Mesendoderm (in vitro differentiated cells): ENCODE measurements at regions not wholly inside any gene's neighbourhood (a gene's known extent, or its start where the extent isn't known, plus 50 kb on each side); places are given as distances from the start of the nearest gene placed in this dataset.

Experiments
- DNase-seq: peaks from one replicate; pipeline ENCODE4 v3.0.0; 2013
- H2AK5ac ChIP-seq: 2 replicates; pipeline ENCODE4 v1.6.1; 2013; ENCODE audit warnings: low read length, inconsistent platforms
- H2BK120ac ChIP-seq: 2 replicates; pipeline ENCODE4 v1.6.1; 2013; ENCODE audit warnings: low read depth, mild to moderate bottlenecking, low read length, moderate library complexity, mixed read lengths
- H2BK15ac ChIP-seq: replicated peaks from 2 replicates; pipeline ENCODE4 v1.6.1; 2013; ENCODE audit warnings: low read depth, mild to moderate bottlenecking, moderate library complexity
- H2BK5ac ChIP-seq: 2 replicates; pipeline ENCODE4 v1.6.1; 2013; ENCODE audit warnings: low read length, inconsistent platforms
- H3K18ac ChIP-seq: 2 replicates; pipeline ENCODE4 v1.6.1; 2013; ENCODE audit warnings: mild to moderate bottlenecking, low read length, mixed read lengths
- H3K23ac ChIP-seq: one replicate; pipeline ENCODE4 v1.6.1; 2013; ENCODE audit warnings: low read length
- H3K27ac ChIP-seq: 2 replicates; pipeline ENCODE4 v1.5.1; 2013; ENCODE audit warnings: low read depth, mild to moderate bottlenecking, inconsistent platforms, low read length, moderate library complexity
- H3K27me3 ChIP-seq: 2 replicates; pipeline ENCODE4 v1.6.1; 2013; ENCODE audit warnings: low read length, control low read depth, mild to moderate bottlenecking, inconsistent platforms; ENCODE audit not compliant: insufficient read depth, poor library complexity
- H3K36me3 ChIP-seq: 2 replicates; pipeline ENCODE4 v1.6.1; 2013; ENCODE audit warnings: low read length, inconsistent platforms; ENCODE audit not compliant: control insufficient read depth, insufficient read depth
- H3K4ac ChIP-seq: one replicate; pipeline ENCODE4 v1.6.1; 2013; ENCODE audit warnings: low read depth, mild to moderate bottlenecking, low read length, moderate library complexity
- H3K4me1 ChIP-seq: 2 replicates; pipeline ENCODE4 v1.6.1; 2013; ENCODE audit warnings: low read depth, low read length, inconsistent platforms; ENCODE audit not compliant: control insufficient read depth
- H3K4me2 ChIP-seq: 2 replicates; pipeline ENCODE4 v1.6.1; 2013; ENCODE audit warnings: low read length
- H3K4me3 ChIP-seq: 2 replicates; pipeline ENCODE4 v1.5.1; 2013; ENCODE audit warnings: mild to moderate bottlenecking, low read length
- H3K56ac ChIP-seq: one replicate; pipeline ENCODE4 v1.6.1; 2013; ENCODE audit warnings: low read length
- H3K79me1 ChIP-seq: 2 replicates; pipeline ENCODE4 v1.6.1; 2013; ENCODE audit warnings: low read length, inconsistent platforms
- H3K79me2 ChIP-seq: 2 replicates; pipeline ENCODE4 v1.6.1; 2013; ENCODE audit warnings: mild to moderate bottlenecking, low read length; ENCODE audit not compliant: control insufficient read depth, insufficient read depth
- H3K9ac ChIP-seq: 2 replicates; pipeline ENCODE4 v1.6.1; 2013; ENCODE audit warnings: low read length, inconsistent platforms
- H4K5ac ChIP-seq: one replicate; pipeline ENCODE4 v1.6.1; 2013; ENCODE audit warnings: low read length
- H4K8ac ChIP-seq: one replicate; pipeline ENCODE4 v1.6.1; 2013; ENCODE audit warnings: low read depth, mild to moderate bottlenecking, control low read depth, low read length, moderate library complexity
- WGBS: extraction: QIAGEN DNeasy Blood & Tissue Kit; methylation state at CpG from one replicate; pipeline ENCODE4 v1.1.7; 2013; ENCODE audit warnings: low lambda C conversion rate, missing lambda C conversion rate; ENCODE audit not compliant: insufficient coverage; ENCODE audit errors: extremely low coverage; 5-methylcytosine and 5-hydroxymethylcytosine counted together

DNA sequence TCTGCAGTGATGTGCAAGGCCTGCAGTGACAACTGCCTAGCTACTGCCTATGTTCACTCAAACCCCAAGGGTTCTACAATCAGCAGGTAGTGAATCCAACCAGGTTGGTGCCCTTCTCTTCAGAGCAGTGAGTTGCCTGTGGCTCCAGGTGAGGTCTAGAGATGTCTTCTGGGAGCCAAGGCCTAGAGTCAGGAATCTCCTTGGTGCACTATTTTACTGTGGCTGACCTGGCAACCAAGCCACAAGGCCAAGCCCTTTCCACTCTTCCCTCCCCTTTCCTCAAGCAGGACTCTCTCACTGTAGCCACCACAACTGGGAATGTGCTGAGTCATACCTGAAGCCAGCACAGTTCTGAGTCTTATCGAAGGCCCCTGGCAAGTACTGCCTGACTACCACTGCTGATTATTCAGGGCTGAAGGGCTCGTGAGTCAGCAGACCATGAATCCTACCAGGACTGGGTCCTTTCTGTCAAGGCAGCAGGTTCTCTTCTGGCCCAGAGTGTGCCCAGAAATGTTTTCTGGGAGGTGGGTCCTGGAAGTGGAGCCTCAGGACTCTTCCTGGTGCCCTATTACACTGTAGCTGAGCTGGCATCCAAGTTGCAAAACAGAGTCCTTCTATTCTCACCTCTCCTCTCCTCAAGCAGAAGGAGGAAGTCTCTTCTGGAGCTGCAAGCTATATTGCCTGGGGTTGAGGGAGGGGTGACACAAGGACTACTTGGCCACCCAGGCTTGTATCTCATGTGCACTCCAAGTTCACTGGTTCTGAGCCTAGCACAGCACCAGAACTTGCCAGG lies 111.6 kb downstream of the BTC start:
- Histone ChIP-seq H3K56ac (peak overlapping the region; percentile 9), H3K4me1 (peaks cover 2% of the 10 kb centered on the region), H3K36me3 (no peaks in the 10 kb centered on the region), H3K79me1 (no peaks in the 10 kb centered on the region), H2BK15ac (no peak overlapping the region), H3K27me3 (no peaks in the 10 kb centered on the region), H3K18ac (no peak overlapping the region), H4K8ac (no peak overlapping the region), H4K5ac (no peak overlapping the region), H3K27ac (no peak overlapping the region), H3K9ac (no peak overlapping the region), H2BK120ac (no peak overlapping the region), H3K23ac (peak overlapping the region; percentile 72), H3K4ac (no peak overlapping the region), H3K79me2 (no peaks in the 10 kb centered on the region), H3K4me3 (no peak overlapping the region), H2BK5ac (no peak overlapping the region), H3K4me2 (no peak overlapping the region), H2AK5ac (no peak overlapping the region)
- no CpG with 5 or more reads among the region's 2 CpGs for WGBS
- DNase-seq, result peak; percentile 95

DNA sequence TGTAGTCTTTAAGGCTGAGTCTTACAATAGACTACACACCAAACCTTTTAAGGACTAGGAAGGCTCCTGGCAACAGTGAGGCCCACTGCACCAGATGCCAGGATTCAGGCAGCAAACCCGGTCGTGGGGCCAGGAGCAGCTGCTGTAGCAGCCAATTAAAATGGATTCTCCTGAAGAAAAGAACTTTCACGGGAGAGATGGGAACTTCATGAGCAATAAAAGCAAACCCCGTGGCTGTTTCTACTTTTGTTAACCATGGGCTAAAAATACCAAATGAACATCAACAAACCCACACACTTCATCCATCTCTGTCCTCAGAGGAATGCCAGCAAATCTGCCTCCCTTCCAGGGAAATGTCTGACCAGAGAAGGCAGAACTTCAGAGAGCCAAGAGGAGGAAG lies 101.4 kb downstream of the BTC start:
- WGBS, result no CpG with 5 or more reads among the region's 4 CpGs
- no peak for DNase-seq

More for the DNA sequence above, 101.4 kb downstream of the BTC start:
- no peak overlapping the region for H2BK120ac ChIP-seq
- no peak overlapping the region for H3K4me3 ChIP-seq
- no peak overlapping the region for H3K18ac ChIP-seq
- no peaks in the 10 kb centered on the region for H3K27me3 ChIP-seq
- H3K79me2 ChIP-seq, result no peaks in the 10 kb centered on the region
- H2BK5ac ChIP-seq, result no peak overlapping the region
- H2AK5ac ChIP-seq, result no peak overlapping the region
- H3K4ac ChIP-seq, result peak overlapping the region; percentile 12
- no peak overlapping the region for H3K27ac ChIP-seq
- H4K8ac ChIP-seq, result no peak overlapping the region
- H3K79me1 ChIP-seq, result no peaks in the 10 kb centered on the region
- H3K56ac ChIP-seq, result no peak overlapping the region
- H4K5ac ChIP-seq, result no peak overlapping the region
- H3K36me3 ChIP-seq, result no peaks in the 10 kb centered on the region
- H3K23ac ChIP-seq, result no peak overlapping the region
- H2BK15ac ChIP-seq, result no peak overlapping the region
- H3K4me1 ChIP-seq, result peaks cover 2% of the 10 kb centered on the region
- no peak overlapping the region for H3K4me2 ChIP-seq
- H3K9ac ChIP-seq, result no peak overlapping the region
